SU-DHL-6 (cell line): ENCODE measurements at regions not wholly inside any gene's neighbourhood (a gene's known extent, or its start where the extent isn't known, plus 50 kb on each side); places are given as distances from the start of the nearest gene placed in this dataset.

Experiments
- H2AFZ ChIP-seq: fragments of 200-600 bp; sonication (generic); 2 replicates; pipeline ENCODE4 v1.6.1; 2014; ENCODE audit warnings: low read depth, mild to moderate bottlenecking, moderate library complexity, mixed read lengths, antibody characterized with exemption, low read length; ENCODE audit not compliant: severe bottlenecking
- H3F3A ChIP-seq: fragments of 200-600 bp; shearing (Covaris generic); 2 replicates; pipeline ENCODE4 v1.6.0; 2016; ENCODE audit warnings: antibody characterized with exemption, mild to moderate bottlenecking; ENCODE audit not compliant: insufficient read depth
- H3K27ac ChIP-seq: fragments of 200-600 bp; sonication (generic); 2 replicates; pipeline ENCODE4 v1.5.1; 2016; ENCODE audit warnings: low read depth, mild to moderate bottlenecking, low read length, moderate library complexity, mixed read lengths
- H3K27me3 ChIP-seq: fragments of 200-600 bp; sonication (generic), shearing (Covaris generic); 2 replicates; pipeline ENCODE4 v1.6.0; 2014; ENCODE audit warnings: mild to moderate bottlenecking, low read length
- H3K36me3 ChIP-seq: fragments of 200-600 bp; sonication (generic); 2 replicates; pipeline ENCODE4 v1.6.1; 2014; ENCODE audit warnings: mild to moderate bottlenecking, low read length, mixed read lengths
- H3K4me2 ChIP-seq: fragments of 300-600, 200-600 bp; shearing (Covaris generic), sonication (generic); 2 replicates; pipeline ENCODE4 v1.6.0; 2014; ENCODE audit warnings: low read length, low read depth, mild to moderate bottlenecking; ENCODE audit not compliant: poor library complexity, severe bottlenecking
- H3K4me3 ChIP-seq: fragments of 200-600 bp; sonication (generic); 2 replicates; pipeline ENCODE4 v1.5.1; 2014; ENCODE audit warnings: antibody characterized with exemption, low read length, mild to moderate bottlenecking, mixed read lengths; ENCODE audit not compliant: insufficient read depth, poor library complexity, severe bottlenecking
- H3K79me2 ChIP-seq: fragments of 200-600 bp; sonication (generic); 2 replicates; pipeline ENCODE4 v1.6.1; 2014; ENCODE audit warnings: mild to moderate bottlenecking, low read length, moderate library complexity; ENCODE audit not compliant: insufficient read depth
- H3K9ac ChIP-seq: fragments of 200-600 bp; sonication (generic); 2 replicates; pipeline ENCODE4 v1.7.0; 2014; ENCODE audit warnings: mild to moderate bottlenecking, low read length
- H3K9me2 ChIP-seq: fragments of 200-600 bp; sonication (generic); replicated peaks from 2 replicates; pipeline ENCODE4 v1.6.1; 2014; ENCODE audit warnings: low read length; ENCODE audit not compliant: insufficient read depth
- H3K9me3 ChIP-seq: fragments of 200-600 bp; sonication (generic); 2 replicates; pipeline ENCODE4 v1.6.1; 2014; ENCODE audit warnings: low read length, mixed read lengths; ENCODE audit not compliant: insufficient read depth
- H4K20me1 ChIP-seq: fragments of 200-600 bp; sonication (generic); 2 replicates; pipeline ENCODE4 v1.6.1; 2014; ENCODE audit warnings: low read depth, mild to moderate bottlenecking, antibody characterized with exemption, low read length, moderate library complexity, mixed read lengths
- EZH2phosphoT487 ChIP-seq: fragments of 200-600 bp; sonication (generic), shearing (Covaris generic); conservative IDR thresholded peaks from 2 replicates; pipeline ENCODE4 v1.6.1; 2018; ENCODE audit warnings: mild to moderate bottlenecking, antibody characterized with exemption, low read length, moderate library complexity, mixed read lengths
- TF ChIP-seq, protein P1 (sequence below): fragments of 200-600 bp; sonication (generic); IDR thresholded peaks from one replicate; pipeline ENCODE4 v1.5.1; 2017; ENCODE audit warnings: antibody characterized with exemption, mild to moderate bottlenecking, low read length, moderate library complexity; ENCODE audit not compliant: insufficient read depth, poor library complexity, severe bottlenecking

DNA sequence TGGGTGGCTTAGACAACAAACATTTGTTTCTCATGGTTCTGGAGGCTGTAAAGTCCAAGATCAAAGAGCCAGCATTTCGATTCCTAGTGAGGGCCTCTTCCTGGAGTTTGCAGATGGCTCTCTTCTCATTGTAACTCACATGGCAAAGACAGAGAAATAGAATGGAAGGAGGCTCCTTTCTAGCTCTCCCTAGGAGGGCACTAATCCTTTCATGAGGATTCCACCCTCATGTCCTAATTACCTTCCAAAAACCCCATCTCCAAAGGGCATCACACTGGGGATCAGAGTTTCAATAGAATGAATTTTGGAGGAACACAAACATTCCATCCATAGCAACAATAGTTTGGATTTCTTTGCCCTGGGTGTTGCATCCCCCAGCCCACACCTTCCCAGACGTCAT is 247.3 kb downstream of the TTLL7 start:
- no peaks in the 10 kb centered on the region for H3K36me3 ChIP-seq
- H3K9me3 ChIP-seq: no peaks in the 10 kb centered on the region
- no peaks in the 10 kb centered on the region for H4K20me1 ChIP-seq
- H3K4me3 ChIP-seq: no peak overlapping the region
- no peak overlapping the region for H3K4me2 ChIP-seq
- no peaks in the 10 kb centered on the region for H3F3A ChIP-seq
- no peak for TF ChIP-seq EZH2phosphoT487
- TF ChIP-seq, protein P1, sequence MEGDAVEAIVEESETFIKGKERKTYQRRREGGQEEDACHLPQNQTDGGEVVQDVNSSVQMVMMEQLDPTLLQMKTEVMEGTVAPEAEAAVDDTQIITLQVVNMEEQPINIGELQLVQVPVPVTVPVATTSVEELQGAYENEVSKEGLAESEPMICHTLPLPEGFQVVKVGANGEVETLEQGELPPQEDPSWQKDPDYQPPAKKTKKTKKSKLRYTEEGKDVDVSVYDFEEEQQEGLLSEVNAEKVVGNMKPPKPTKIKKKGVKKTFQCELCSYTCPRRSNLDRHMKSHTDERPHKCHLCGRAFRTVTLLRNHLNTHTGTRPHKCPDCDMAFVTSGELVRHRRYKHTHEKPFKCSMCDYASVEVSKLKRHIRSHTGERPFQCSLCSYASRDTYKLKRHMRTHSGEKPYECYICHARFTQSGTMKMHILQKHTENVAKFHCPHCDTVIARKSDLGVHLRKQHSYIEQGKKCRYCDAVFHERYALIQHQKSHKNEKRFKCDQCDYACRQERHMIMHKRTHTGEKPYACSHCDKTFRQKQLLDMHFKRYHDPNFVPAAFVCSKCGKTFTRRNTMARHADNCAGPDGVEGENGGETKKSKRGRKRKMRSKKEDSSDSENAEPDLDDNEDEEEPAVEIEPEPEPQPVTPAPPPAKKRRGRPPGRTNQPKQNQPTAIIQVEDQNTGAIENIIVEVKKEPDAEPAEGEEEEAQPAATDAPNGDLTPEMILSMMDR: no peak
- no peaks in the 10 kb centered on the region for H3K9me2 ChIP-seq
- H2AFZ ChIP-seq: no peak overlapping the region
- H3K9ac ChIP-seq: no peak overlapping the region
- H3K79me2 ChIP-seq: no peaks in the 10 kb centered on the region
- H3K27me3 ChIP-seq: no peaks in the 10 kb centered on the region
- H3K27ac ChIP-seq: no peak overlapping the region

DNA sequence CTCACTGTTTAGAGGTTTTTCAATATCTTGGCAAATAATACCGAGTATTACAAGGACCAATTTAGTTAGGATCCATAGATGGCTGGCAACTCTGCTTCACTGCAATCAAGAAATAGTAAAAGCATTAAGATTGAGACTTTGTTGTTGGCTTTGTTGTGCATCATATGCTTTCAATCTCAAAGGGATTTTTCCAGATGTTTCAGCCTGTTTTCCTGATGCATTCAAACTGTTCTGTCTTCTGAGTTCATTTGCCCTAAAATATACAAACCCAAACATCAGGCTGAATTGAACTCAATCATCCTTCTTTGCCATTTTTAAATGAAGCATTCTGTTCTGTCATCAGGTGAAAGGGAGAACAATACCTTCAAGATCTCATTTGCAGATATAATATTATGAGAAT is 248.7 kb downstream of the TTLL7 start:
- Histone ChIP-seq H2AFZ (no peak overlapping the region), H3K9ac (no peak overlapping the region), H3K9me3 (no peaks in the 10 kb centered on the region), H3K27me3 (no peaks in the 10 kb centered on the region), H3K79me2 (no peaks in the 10 kb centered on the region), H3K4me3 (no peak overlapping the region), H3K4me2 (no peak overlapping the region), H4K20me1 (no peaks in the 10 kb centered on the region), H3K27ac (no peak overlapping the region), H3F3A (no peaks in the 10 kb centered on the region), H3K9me2 (no peaks in the 10 kb centered on the region), H3K36me3 (no peaks in the 10 kb centered on the region)
- TF ChIP-seq, protein P1: no peak
- TF ChIP-seq EZH2phosphoT487: no peak

DNA sequence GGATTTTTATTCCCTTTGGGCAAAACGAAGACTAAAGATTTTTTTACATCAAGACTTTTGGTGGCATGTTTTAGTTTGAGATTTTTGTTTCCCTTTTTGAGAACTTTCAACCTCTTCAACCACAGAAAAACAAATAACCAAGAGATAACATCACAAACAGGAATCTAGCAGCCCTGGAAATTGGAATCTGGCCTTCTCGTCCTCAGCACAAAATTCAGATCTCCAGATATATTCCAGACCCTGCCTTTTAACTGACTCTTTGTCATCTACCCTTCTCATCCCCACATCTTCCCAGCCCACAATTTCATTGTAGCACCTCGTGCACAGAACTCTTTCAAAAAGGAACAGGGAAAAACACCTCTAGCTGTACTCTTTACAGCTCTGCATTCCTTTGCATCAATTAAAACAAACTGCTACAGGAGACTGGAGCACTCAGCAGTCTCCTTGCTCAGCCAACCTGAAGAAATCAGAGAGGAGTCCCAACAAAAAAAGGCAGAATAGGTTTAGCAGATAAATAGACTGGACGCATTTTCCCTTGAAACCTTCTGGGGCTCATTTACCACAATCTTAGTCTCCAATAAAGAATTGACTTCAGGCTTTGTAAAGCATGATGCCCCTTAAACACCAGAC is 251.0 kb downstream of the TTLL7 start:
- no peaks in the 10 kb centered on the region for H3K9me3 ChIP-seq
- no peak overlapping the region for H3K9ac ChIP-seq
- H3K9me2 ChIP-seq: no peaks in the 10 kb centered on the region
- H2AFZ ChIP-seq: no peak overlapping the region
- no peaks in the 10 kb centered on the region for H3K36me3 ChIP-seq
- no peak overlapping the region for H3K4me3 ChIP-seq
- no peak overlapping the region for H3K4me2 ChIP-seq
- H4K20me1 ChIP-seq: no peaks in the 10 kb centered on the region
- no peaks in the 10 kb centered on the region for H3K79me2 ChIP-seq
- H3F3A ChIP-seq: no peaks in the 10 kb centered on the region
- H3K27me3 ChIP-seq: no peaks in the 10 kb centered on the region
- TF ChIP-seq, protein P1: no peak
- TF ChIP-seq EZH2phosphoT487: no peak
- H3K27ac ChIP-seq: no peak overlapping the region
